PFSK-1 (cell line): ENCODE measurements at regions not wholly inside any gene's neighbourhood (a gene's known extent, or its start where the extent isn't known, plus 50 kb on each side); places are given as distances from the start of the nearest gene placed in this dataset.

Experiments used
- POLR2AphosphoS5 ChIP-seq: IDR thresholded peaks from 2 replicates; pipeline ENCODE4 v1.6.1; 2012; ENCODE audit warnings: low read depth, mild to moderate bottlenecking, control low read depth, low read length, moderate library complexity
- TF ChIP-seq, protein P1 (sequence below), 2 experiments: IDR thresholded peaks; 2 replicates each; pipeline versions ENCODE4 v1.6.1 to v1.8.0; 2011 to 2012; ENCODE audit warnings: low read depth in 2 of 2, low read length in 2 of 2, control low read depth in 1 of 2, inconsistent platforms in 1 of 2, mild to moderate bottlenecking in 1 of 2, moderate library complexity in 1 of 2; ENCODE audit not compliant: insufficient read depth in 1 of 2

- no peak for TF ChIP-seq POLR2AphosphoS5
- TF ChIP-seq, protein P1, sequence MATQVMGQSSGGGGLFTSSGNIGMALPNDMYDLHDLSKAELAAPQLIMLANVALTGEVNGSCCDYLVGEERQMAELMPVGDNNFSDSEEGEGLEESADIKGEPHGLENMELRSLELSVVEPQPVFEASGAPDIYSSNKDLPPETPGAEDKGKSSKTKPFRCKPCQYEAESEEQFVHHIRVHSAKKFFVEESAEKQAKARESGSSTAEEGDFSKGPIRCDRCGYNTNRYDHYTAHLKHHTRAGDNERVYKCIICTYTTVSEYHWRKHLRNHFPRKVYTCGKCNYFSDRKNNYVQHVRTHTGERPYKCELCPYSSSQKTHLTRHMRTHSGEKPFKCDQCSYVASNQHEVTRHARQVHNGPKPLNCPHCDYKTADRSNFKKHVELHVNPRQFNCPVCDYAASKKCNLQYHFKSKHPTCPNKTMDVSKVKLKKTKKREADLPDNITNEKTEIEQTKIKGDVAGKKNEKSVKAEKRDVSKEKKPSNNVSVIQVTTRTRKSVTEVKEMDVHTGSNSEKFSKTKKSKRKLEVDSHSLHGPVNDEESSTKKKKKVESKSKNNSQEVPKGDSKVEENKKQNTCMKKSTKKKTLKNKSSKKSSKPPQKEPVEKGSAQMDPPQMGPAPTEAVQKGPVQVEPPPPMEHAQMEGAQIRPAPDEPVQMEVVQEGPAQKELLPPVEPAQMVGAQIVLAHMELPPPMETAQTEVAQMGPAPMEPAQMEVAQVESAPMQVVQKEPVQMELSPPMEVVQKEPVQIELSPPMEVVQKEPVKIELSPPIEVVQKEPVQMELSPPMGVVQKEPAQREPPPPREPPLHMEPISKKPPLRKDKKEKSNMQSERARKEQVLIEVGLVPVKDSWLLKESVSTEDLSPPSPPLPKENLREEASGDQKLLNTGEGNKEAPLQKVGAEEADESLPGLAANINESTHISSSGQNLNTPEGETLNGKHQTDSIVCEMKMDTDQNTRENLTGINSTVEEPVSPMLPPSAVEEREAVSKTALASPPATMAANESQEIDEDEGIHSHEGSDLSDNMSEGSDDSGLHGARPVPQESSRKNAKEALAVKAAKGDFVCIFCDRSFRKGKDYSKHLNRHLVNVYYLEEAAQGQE (IDR thresholded peaks at IDR 0.05; ENCODE audit: insufficient read depth in 1 of 2, low read depth in 2 of 2, low read length in 2 of 2): no peak
These were observed 207.8 kb upstream of the PCDH18 start for GRCh38 chr4:137740141-137740540.
